Mucosa of descending colon (tissue), 3 donors: ENCODE measurements at regions not wholly inside any gene's neighbourhood (a gene's known extent, or its start where the extent isn't known, plus 50 kb on each side); places are given as distances from the start of the nearest gene placed in this dataset.

ENCODE experiments used
- ATAC-seq: fragments of 200-7000 bp; cut with Tn5 transposase; one replicate; pipeline ENCODE4 v1.9.1; 2020; ENCODE audit warnings: mild to moderate bottlenecking, moderate library complexity
- DNase-seq, 3 donors: peaks; one replicate each; pipeline ENCODE4 v3.0.0-alpha.2; 2020
- H3K36me3 ChIP-seq: fragments of 200-600 bp; one replicate; pipeline ENCODE4 v1.8.0; 2021; ENCODE audit warnings: low read depth, mild to moderate bottlenecking
- H3K4me1 ChIP-seq: fragments of 200-600 bp; one replicate; pipeline ENCODE4 v1.8.0; 2021; ENCODE audit warnings: low read depth, mild to moderate bottlenecking
- H3K4me3 ChIP-seq: fragments of 200-600 bp; one replicate; pipeline ENCODE4 v1.8.0; 2021; ENCODE audit warnings: mild to moderate bottlenecking
- H3K9me3 ChIP-seq: fragments of 200-600 bp; one replicate; pipeline ENCODE4 v1.8.0; 2021; ENCODE audit warnings: mild to moderate bottlenecking
- CTCF ChIP-seq: fragments of 200-600 bp; IDR thresholded peaks from one replicate; pipeline ENCODE4 v1.8.0; 2022; ENCODE audit warnings: antibody characterized with exemption, mild to moderate bottlenecking
- intact Hi-C, 2 donors: fragments of 100-400 bp; cut with DNase I in 1 of 2; cut with micrococcal nuclease in 1 of 2; formaldehyde crosslinking; loops; one replicate each; pipeline versions ENCODE4 v1.11.0 to v1.11.1; 2022; cut with DNase I, micrococcal nuclease
- donor health status: DM: no; HTN: no; CAD: no; lungs with moderate emphysema.
- donor health status: DM: no; HTN: no; CAD: no.
- donor health status: DM: no; HTN: yes; CAD: no.

GRCh38 chr6:16078064-16078463 lies 50.8 kb upstream of the MYLIP start:
- H3K4me1 ChIP-seq, result peaks cover 17% of the 10 kb centered on the region
- H3K4me3 ChIP-seq, result no peak overlapping the region
- ATAC-seq (no peak), DNase-seq (no peak)
- no peaks in the 10 kb centered on the region for H3K36me3 ChIP-seq
- TF ChIP-seq CTCF, result no peak
- no peaks in the 10 kb centered on the region for H3K9me3 ChIP-seq
- intact Hi-C loops, result no loop called here

DNA sequence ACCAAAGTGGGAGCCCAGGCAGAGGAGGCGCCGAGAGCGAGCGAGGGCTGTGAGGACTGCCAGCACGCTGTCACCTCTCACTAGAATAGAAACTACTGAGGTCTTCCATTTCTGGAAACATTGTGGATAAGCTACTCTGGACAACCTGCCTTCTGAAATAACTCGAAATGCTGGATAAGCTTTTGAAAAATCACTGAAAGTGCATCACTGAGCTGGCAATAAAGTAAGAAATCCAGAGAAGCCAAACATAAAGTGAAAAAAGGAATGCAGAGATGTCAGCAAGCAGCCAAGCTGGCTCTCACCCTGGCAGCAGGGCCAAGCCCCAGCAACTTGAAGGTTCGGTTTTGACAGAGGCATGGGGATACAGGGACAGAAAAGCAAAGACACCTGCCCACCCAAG lies 59.2 kb upstream of the MYLIP start:
- Histone ChIP-seq H3K4me3 (no peak overlapping the region), H3K36me3 (no peaks in the 10 kb centered on the region), H3K4me1 (no peaks in the 10 kb centered on the region), H3K9me3 (no peaks in the 10 kb centered on the region)
- no peak for ATAC-seq
- intact Hi-C loops, result no loop called here
- no peak for TF ChIP-seq CTCF
- no peak for DNase-seq

- DNase-seq (no peak), ATAC-seq (no peak)
- Histone ChIP-seq H3K4me3 (no peak overlapping the region), H3K9me3 (no peaks in the 10 kb centered on the region), H3K36me3 (no peaks in the 10 kb centered on the region), H3K4me1 (no peaks in the 10 kb centered on the region)
- intact Hi-C loops, result no loop called here
- no peak for TF ChIP-seq CTCF
Measured at GRCh38 chr6:16069222-16069621, 59.7 kb upstream of the MYLIP start.

DNA sequence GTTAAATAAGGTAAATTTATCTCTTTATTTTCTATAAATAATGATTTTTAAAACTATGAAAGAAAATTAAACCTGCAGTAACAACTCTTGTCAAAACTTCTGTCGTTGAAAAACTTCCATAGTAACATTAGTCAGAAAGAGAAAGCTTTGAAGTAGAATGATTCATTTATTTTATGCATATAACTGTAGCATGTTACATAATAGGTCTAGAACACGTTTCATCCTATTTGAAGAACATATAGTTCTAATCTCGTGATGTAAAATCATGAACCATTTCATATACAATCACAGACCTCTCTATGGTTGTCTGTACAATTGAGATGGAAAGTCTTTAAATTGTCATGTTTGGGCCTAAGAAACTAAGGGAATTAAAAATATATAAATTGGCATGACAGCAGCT lies 61.3 kb upstream of the MYLIP start:
- no peak for TF ChIP-seq CTCF
- Histone ChIP-seq H3K4me3 (no peak overlapping the region), H3K36me3 (no peaks in the 10 kb centered on the region), H3K9me3 (no peaks in the 10 kb centered on the region), H3K4me1 (no peaks in the 10 kb centered on the region)
- ATAC-seq, result no peak
- DNase-seq, result no peak
- intact Hi-C loops, result no loop called here

GRCh38 chr6:16064671-16065072 lies 64.2 kb upstream of the MYLIP start:
- no peak for DNase-seq
- H3K9me3 ChIP-seq, result no peaks in the 10 kb centered on the region
- H3K36me3 ChIP-seq, result no peaks in the 10 kb centered on the region
- no peak for ATAC-seq
- TF ChIP-seq CTCF, result no peak
- H3K4me1 ChIP-seq, result no peaks in the 10 kb centered on the region
- intact Hi-C loops, result no loop called here
- H3K4me3 ChIP-seq, result no peak overlapping the region

GRCh38 chr6:16063580-16063979 lies 65.3 kb upstream of the MYLIP start:
- no peak for TF ChIP-seq CTCF
- no peak for ATAC-seq
- intact Hi-C loops, result no loop called here

More at GRCh38 chr6:16063580-16063979, 65.3 kb upstream of the MYLIP start:
- Histone ChIP-seq H3K4me3 (no peak overlapping the region), H3K36me3 (no peaks in the 10 kb centered on the region), H3K4me1 (no peaks in the 10 kb centered on the region), H3K9me3 (no peaks in the 10 kb centered on the region)
- DNase-seq, result no peak
